ENCODE measurements at regions not wholly inside any gene's neighbourhood (a gene's known extent, or its start where the extent isn't known, plus 50 kb on each side); places are given as distances from the start of the nearest gene placed in this dataset.
"Not testable (repeated sequence)": the region's sequence is repeated elsewhere in the genome, so short reads cannot be mapped to it uniquely, and the experiment has no call there.

DNA sequence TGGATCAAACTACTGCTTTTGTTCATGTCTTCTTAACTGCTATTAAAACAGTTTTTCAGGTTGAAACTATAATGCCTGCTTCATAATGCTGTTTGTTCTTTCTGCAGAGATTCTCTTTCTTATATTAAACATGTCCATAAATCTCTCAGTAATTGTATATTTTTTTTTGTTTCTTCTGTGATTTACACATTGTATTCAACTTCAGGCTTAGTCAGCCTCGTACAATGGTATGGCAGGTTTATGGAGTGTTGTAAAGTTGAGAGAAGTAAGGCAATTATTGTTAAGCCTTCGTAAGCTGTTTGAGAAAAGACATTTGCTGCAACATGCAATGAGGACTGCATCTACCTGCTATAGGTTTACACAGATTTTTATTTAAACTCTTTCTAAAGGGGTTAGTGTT lies 977.1 kb downstream of the DIPK2A start:
- Histone ChIP-seq H3K27me3 (ENCODE audit: insufficient read depth, low read length, poor library complexity, severe bottlenecking) (no peaks in the 10 kb centered on the region), H3K36me3 (ENCODE audit: insufficient read depth, low read length) (no peaks in the 10 kb centered on the region), H3K4me3 (ENCODE audit: low read length) (no peak overlapping the region), H3K27ac (ENCODE audit: low read depth, low read length) (no peak overlapping the region), H3K9me3 (ENCODE audit: low read length) (no peaks in the 10 kb centered on the region), H3K4me1 (ENCODE audit: insufficient read depth, low read length) (no peaks in the 10 kb centered on the region)
- ChIA-PET CTCF (no interaction called here), POLR2A (no interaction called here)
- no peaks in the 10 kb centered on the region for H3K4me1 Mint-ChIP-seq
- H3K27ac Mint-ChIP-seq = no peak overlapping the region
- no peaks in the 10 kb centered on the region for H3K27me3 Mint-ChIP-seq
- no peak overlapping the region for H3K4me3 Mint-ChIP-seq
- H3K36me3 Mint-ChIP-seq = no peaks in the 10 kb centered on the region
- DNase-seq = no peak
- peaks cover 2 to 36% (median 4%) of the 10 kb centered on the region in 5 donors for H3K9me3 Mint-ChIP-seq

DNA sequence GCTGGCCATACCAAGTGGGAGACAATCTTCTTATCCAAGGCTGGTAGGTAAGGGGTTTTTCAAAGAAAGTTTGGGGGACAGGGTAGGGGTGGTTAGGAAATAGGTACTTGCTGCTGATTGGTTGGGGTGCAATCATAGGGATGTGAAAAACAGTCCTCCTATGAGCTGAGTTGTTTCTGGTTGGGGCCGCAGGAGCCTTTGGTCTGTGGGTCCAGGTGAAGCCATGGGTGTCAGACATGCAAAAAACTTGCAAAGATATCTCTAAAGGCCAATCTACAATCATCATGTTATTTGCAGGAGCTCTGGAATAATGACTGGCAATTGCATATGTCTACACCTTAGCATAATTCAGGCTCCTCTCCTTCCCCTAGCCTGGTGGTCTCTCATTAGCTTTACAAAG lies 982.3 kb downstream of the DIPK2A start:
- H3K9me3 ChIP-seq (ENCODE audit: low read length) = no peaks in the 10 kb centered on the region
- ChIA-PET CTCF (no interaction called here), POLR2A (no interaction called here)
- no peak overlapping the region for H3K4me3 ChIP-seq (ENCODE audit: low read length)
- H3K27me3 Mint-ChIP-seq = no peaks in the 10 kb centered on the region
- no peaks in the 10 kb centered on the region for H3K27me3 ChIP-seq (ENCODE audit: insufficient read depth, low read length, poor library complexity, severe bottlenecking)
- no peaks in the 10 kb centered on the region for H3K4me1 ChIP-seq (ENCODE audit: insufficient read depth, low read length)
- no peak overlapping the region for H3K27ac ChIP-seq (ENCODE audit: low read depth, low read length)
- DNase-seq = no peak
- H3K4me3 Mint-ChIP-seq = no peak overlapping the region
- no peaks in the 10 kb centered on the region for H3K36me3 ChIP-seq (ENCODE audit: insufficient read depth, low read length)
- H3K4me1 Mint-ChIP-seq = no peaks in the 10 kb centered on the region
- H3K27ac Mint-ChIP-seq = no peak overlapping the region
- H3K36me3 Mint-ChIP-seq = no peaks in the 10 kb centered on the region
- H3K9me3 Mint-ChIP-seq = peaks cover 2 to 20% (median 3%) of the 10 kb centered on the region in 5 donors

DNA sequence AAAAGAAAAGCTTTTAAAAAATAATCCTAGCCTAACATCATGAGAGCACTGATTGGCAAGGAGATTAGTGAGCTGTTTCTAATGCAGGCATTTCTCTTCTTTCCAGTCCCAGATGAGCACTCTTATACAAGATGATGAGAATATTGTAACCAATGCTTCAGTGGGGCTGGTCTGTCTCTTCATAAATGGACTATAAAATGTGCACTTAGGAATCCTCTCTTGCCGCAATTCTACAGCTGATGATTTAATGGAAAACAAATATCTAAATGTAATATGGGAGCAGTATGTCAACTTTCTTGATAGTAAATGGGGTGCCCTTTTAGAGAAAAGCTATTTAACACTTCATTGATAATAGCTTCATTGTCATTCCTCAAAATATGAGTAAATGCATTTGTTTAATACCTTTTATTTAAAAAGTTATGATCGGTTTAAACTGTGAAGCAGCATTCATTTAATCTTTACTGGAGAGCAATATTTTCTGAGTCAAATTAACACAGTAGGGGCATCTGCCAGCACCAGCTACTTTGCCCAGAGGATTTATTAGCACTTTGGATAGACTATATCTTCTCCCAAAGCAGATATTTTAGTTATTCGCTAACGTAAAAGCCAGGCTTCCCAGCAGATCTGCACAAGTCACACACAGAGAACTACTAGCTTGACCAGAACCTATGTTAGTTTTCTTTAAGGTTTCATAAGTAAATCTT lies 985.9 kb downstream of the DIPK2A start:
- no peaks in the 10 kb centered on the region for H3K36me3 Mint-ChIP-seq
- no peak overlapping the region for H3K27ac ChIP-seq (ENCODE audit: low read depth, low read length)
- H3K4me3 ChIP-seq (ENCODE audit: low read length) = no peak overlapping the region
- H3K4me3 Mint-ChIP-seq = no peak overlapping the region
- no peak overlapping the region for H3K27ac Mint-ChIP-seq
- no peaks in the 10 kb centered on the region for H3K27me3 ChIP-seq (ENCODE audit: insufficient read depth, low read length, poor library complexity, severe bottlenecking)
- peaks cover 2 to 8% (median 4%) of the 10 kb centered on the region in 5 donors for H3K9me3 Mint-ChIP-seq
- no peaks in the 10 kb centered on the region for H3K4me1 Mint-ChIP-seq
- DNase-seq = no peak
- H3K4me1 ChIP-seq (ENCODE audit: insufficient read depth, low read length) = no peaks in the 10 kb centered on the region
- ChIA-PET POLR2A (no interaction called here), CTCF (no interaction called here)
- no peaks in the 10 kb centered on the region for H3K9me3 ChIP-seq (ENCODE audit: low read length)
- no peaks in the 10 kb centered on the region for H3K36me3 ChIP-seq (ENCODE audit: insufficient read depth, low read length)
- no peaks in the 10 kb centered on the region for H3K27me3 Mint-ChIP-seq

- H3K4me1 ChIP-seq (ENCODE audit: insufficient read depth, low read length) = no peaks in the 10 kb centered on the region
- H3K27me3 ChIP-seq (ENCODE audit: insufficient read depth, low read length, poor library complexity, severe bottlenecking) = no peaks in the 10 kb centered on the region
- Mint-ChIP-seq H3K36me3 (no peaks in the 10 kb centered on the region), H3K4me1 (no peaks in the 10 kb centered on the region), H3K27me3 (no peaks in the 10 kb centered on the region), H3K27ac (no peak overlapping the region), H3K4me3 (no peak overlapping the region), H3K9me3 (peaks cover 0 to 5% (median 0%) of the 10 kb centered on the region in 5 donors)
- no peak for DNase-seq
- H3K27ac ChIP-seq (ENCODE audit: low read depth, low read length) = no peak overlapping the region
- no peaks in the 10 kb centered on the region for H3K36me3 ChIP-seq (ENCODE audit: insufficient read depth, low read length)
- POLR2A ChIA-PET = no interaction called here
- no peaks in the 10 kb centered on the region for H3K9me3 ChIP-seq (ENCODE audit: low read length)
- CTCF ChIA-PET = no interaction called here
- H3K4me3 ChIP-seq (ENCODE audit: low read length) = no peak overlapping the region
Observed at GRCh38 chr3:144963810-144964209, 992.2 kb downstream of the DIPK2A start.

- Mint-ChIP-seq H3K27ac (no peak overlapping the region), H3K4me3 (no peak overlapping the region), H3K36me3 (no peaks in the 10 kb centered on the region), H3K9me3 (peaks cover 0 to 7% (median 4%) of the 10 kb centered on the region in 5 donors), H3K4me1 (no peaks in the 10 kb centered on the region), H3K27me3 (no peaks in the 10 kb centered on the region)
- Histone ChIP-seq H3K4me1 (ENCODE audit: insufficient read depth, low read length) (no peaks in the 10 kb centered on the region), H3K4me3 (ENCODE audit: low read length) (no peak overlapping the region), H3K27me3 (ENCODE audit: insufficient read depth, low read length, poor library complexity, severe bottlenecking) (no peaks in the 10 kb centered on the region), H3K27ac (ENCODE audit: low read depth, low read length) (no peak overlapping the region), H3K9me3 (ENCODE audit: low read length) (no peaks in the 10 kb centered on the region), H3K36me3 (ENCODE audit: insufficient read depth, low read length) (no peaks in the 10 kb centered on the region)
- CTCF ChIA-PET = no interaction called here
- POLR2A ChIA-PET = no interaction called here
- no peak for DNase-seq
Observed at GRCh38 chr3:144966560-144966959, 994.9 kb downstream of the DIPK2A start.

GRCh38 chr3:144968750-144969350 lies 997.2 kb downstream of the DIPK2A start:
- Mint-ChIP-seq H3K36me3 (no peaks in the 10 kb centered on the region), H3K9me3 (peaks cover 0 to 5% (median 2%) of the 10 kb centered on the region in 5 donors), H3K27me3 (no peaks in the 10 kb centered on the region), H3K4me3 (no peak overlapping the region), H3K27ac (no peak overlapping the region), H3K4me1 (no peaks in the 10 kb centered on the region)
- CTCF ChIA-PET = no interaction called here
- Histone ChIP-seq H3K27ac (ENCODE audit: low read depth, low read length) (no peak overlapping the region), H3K4me3 (ENCODE audit: low read length) (no peak overlapping the region), H3K9me3 (ENCODE audit: low read length) (no peaks in the 10 kb centered on the region), H3K4me1 (ENCODE audit: insufficient read depth, low read length) (no peaks in the 10 kb centered on the region), H3K36me3 (ENCODE audit: insufficient read depth, low read length) (no peaks in the 10 kb centered on the region), H3K27me3 (ENCODE audit: insufficient read depth, low read length, poor library complexity, severe bottlenecking) (no peaks in the 10 kb centered on the region)
- POLR2A ChIA-PET = no interaction called here
- DNase-seq = no peak

DNA sequence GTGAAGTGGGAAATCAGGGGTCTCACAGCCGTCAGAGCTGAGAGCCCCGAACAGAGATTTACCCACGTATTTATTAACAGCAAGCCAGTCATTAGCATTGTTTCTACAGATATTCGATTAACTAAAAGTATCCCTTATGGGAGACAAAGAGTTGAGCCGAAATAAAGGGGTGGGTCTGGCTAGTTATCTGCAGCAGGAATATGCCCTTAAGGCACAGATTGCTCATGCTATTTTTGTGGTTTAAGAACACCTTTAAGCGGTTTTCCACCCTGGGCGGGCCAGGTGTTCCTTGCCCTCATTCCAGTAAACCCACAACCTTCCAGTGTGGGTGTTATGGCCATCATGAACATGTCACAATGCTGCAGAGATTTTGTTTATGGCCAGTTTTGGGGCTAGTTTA lies 1012.9 kb downstream of the DIPK2A start:
- H3K9me3 ChIP-seq (ENCODE audit: low read length); H3K27me3 Mint-ChIP-seq; H3K9me3 Mint-ChIP-seq; H3K4me1 ChIP-seq (ENCODE audit: insufficient read depth, low read length); H3K36me3 ChIP-seq (ENCODE audit: insufficient read depth, low read length); H3K27me3 ChIP-seq (ENCODE audit: insufficient read depth, low read length, poor library complexity, severe bottlenecking); CTCF ChIA-PET; H3K4me3 ChIP-seq (ENCODE audit: low read length); POLR2A ChIA-PET; DNase-seq; H3K4me1 Mint-ChIP-seq; H3K27ac ChIP-seq (ENCODE audit: low read depth, low read length); H3K4me3 Mint-ChIP-seq; H3K36me3 Mint-ChIP-seq; H3K27ac Mint-ChIP-seq: not testable (repeated sequence)

GRCh38 chr3:144989807-144990206 lies 1018.2 kb downstream of the DIPK2A start:
- H3K4me1 Mint-ChIP-seq = no peaks in the 10 kb centered on the region
- peaks cover 0 to 4% (median 3%) of the 10 kb centered on the region in 5 donors for H3K9me3 Mint-ChIP-seq
- DNase-seq = no peak
- no peak overlapping the region for H3K27ac Mint-ChIP-seq
- H3K4me3 Mint-ChIP-seq = no peak overlapping the region
- POLR2A ChIA-PET = no interaction called here
- Histone ChIP-seq H3K4me3 (ENCODE audit: low read length) (no peak overlapping the region), H3K27ac (ENCODE audit: low read depth, low read length) (no peak overlapping the region), H3K27me3 (ENCODE audit: insufficient read depth, low read length, poor library complexity, severe bottlenecking) (no peaks in the 10 kb centered on the region), H3K4me1 (ENCODE audit: insufficient read depth, low read length) (no peaks in the 10 kb centered on the region), H3K36me3 (ENCODE audit: insufficient read depth, low read length) (no peaks in the 10 kb centered on the region), H3K9me3 (ENCODE audit: low read length) (no peaks in the 10 kb centered on the region)
- H3K27me3 Mint-ChIP-seq = no peaks in the 10 kb centered on the region
- CTCF ChIA-PET = no interaction called here
- H3K36me3 Mint-ChIP-seq = no peaks in the 10 kb centered on the region

Data from CD8-positive, alpha-beta memory T cell (primary cell).